Transverse colon (tissue), 4 donors: ENCODE measurements at regions not wholly inside any gene's neighbourhood (a gene's known extent, or its start where the extent isn't known, plus 50 kb on each side); places are given as distances from the start of the nearest gene placed in this dataset.

Experiments used
- DNase-seq: peaks from one replicate; pipeline ENCODE4 v3.0.0-alpha.2; 2019
- H3K27ac ChIP-seq, 4 donors: fragments of 200-600 bp; sonication (generic); 2 replicates each; pipeline ENCODE4 v1.5.1; 2016 to 2018; ENCODE audit warnings: inconsistent platforms in 4 of 4
- H3K27me3 ChIP-seq: fragments of 200-600 bp; sonication (generic); 2 replicates; pipeline ENCODE4 v1.5.1; 2017; ENCODE audit warnings: inconsistent platforms
- H3K36me3 ChIP-seq, 4 donors: fragments of 200-600 bp; sonication (generic); 2 replicates each; pipeline ENCODE4 v1.5.1; 2017 to 2019; ENCODE audit warnings: inconsistent platforms in 4 of 4
- H3K4me1 ChIP-seq, 4 donors: fragments of 200-600 bp; sonication (generic); 2 replicates each; pipeline ENCODE4 v1.5.1; 2017 to 2020; ENCODE audit warnings: inconsistent platforms in 4 of 4
- H3K4me3 ChIP-seq, 4 donors: fragments of 200-600 bp; sonication (generic); 1 replicate in 1 of 4; 2 replicates in 3 of 4; pipeline versions ENCODE4 v1.5.1 to v1.6.1; 2017 to 2019; ENCODE audit warnings: inconsistent platforms in 4 of 4
- H3K9me3 ChIP-seq, 2 donors: fragments of 200-600 bp; sonication (generic); 2 replicates each; pipeline ENCODE4 v1.5.1; 2017 to 2019; ENCODE audit warnings: inconsistent platforms in 2 of 2
- EP300 ChIP-seq: sonication (generic); formaldehyde crosslinking; IDR thresholded peaks from one replicate; pipeline ENCODE4 v1.6.1; 2017; ENCODE audit warnings: antibody characterized with exemption, low read depth
- POLR2A ChIP-seq: fragments of 450-650 bp; IDR thresholded peaks from one replicate; pipeline ENCODE4 v1.6.1; 2016; ENCODE audit warnings: antibody characterized with exemption, mild to moderate bottlenecking, moderate library complexity
- POLR2AphosphoS5 ChIP-seq, 3 donors: sonication (generic); formaldehyde crosslinking; IDR thresholded peaks; one replicate each; pipeline ENCODE4 v1.6.1; 2016; ENCODE audit warnings: antibody characterized with exemption in 3 of 3
- WGBS, 2 donors: methylation state at CpG; one replicate each; pipeline ENCODE4 v1.1.5; 2018; ENCODE audit warnings: low coverage in 1 of 2; 5-methylcytosine and 5-hydroxymethylcytosine counted together
- in situ Hi-C, 4 donors: fragments of 200-750 bp; cut with MboI; loops; one replicate each; pipeline versions ENCODE4 v1.15.0 to v1.15.1; 2017; ENCODE audit warnings: low sequenced_read_pairs in 3 of 4, low pct_ligation_motif_present in 1 of 4, low pct_unique_long_range_greater_than_20kb in 1 of 4
- intact Hi-C: fragments of 100-400 bp; cut with DNase I; formaldehyde crosslinking; loops from one replicate; pipeline ENCODE4 v1.15.1; 2023; ENCODE audit warnings: low total_unique reads
- TF ChIP-seq, protein P1 (sequence below), 5 experiments: fragments of 200-600 bp in 3 of 5; fragments of 450-650 bp in 2 of 5; sonication (generic) in 3 of 5; IDR thresholded peaks; 1 replicate in 2 of 5; 2 replicates in 3 of 5; pipeline ENCODE4 v1.5.1; 2016 to 2017; ENCODE audit warnings: antibody characterized with exemption in 5 of 5, inconsistent platforms in 3 of 5, mild to moderate bottlenecking in 2 of 5, moderate library complexity in 1 of 5

DNA sequence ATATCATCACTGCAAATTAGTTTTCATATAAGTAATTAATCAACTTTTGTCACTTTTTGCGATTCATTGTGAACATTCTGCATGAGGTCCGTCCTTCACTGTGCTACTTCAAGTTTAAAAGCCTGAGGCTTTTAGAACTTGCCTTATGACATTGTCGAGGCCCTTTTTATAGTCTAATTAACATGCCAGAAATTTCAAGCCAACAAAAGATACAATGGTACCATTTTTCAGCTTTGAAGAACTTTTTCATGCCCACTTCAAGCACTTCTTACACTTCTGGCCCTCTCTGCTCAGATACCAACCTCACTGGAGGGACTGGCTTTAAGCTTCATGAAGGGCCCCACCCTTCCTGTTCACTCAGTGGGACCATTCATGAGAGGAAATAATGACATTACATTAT lies 323.1 kb downstream of the TPBG start:
- TF ChIP-seq POLR2A (no peak), EP300 (no peak), POLR2AphosphoS5 (IDR thresholded peaks at IDR 0.05) (no peak)
- TF ChIP-seq, protein P1, sequence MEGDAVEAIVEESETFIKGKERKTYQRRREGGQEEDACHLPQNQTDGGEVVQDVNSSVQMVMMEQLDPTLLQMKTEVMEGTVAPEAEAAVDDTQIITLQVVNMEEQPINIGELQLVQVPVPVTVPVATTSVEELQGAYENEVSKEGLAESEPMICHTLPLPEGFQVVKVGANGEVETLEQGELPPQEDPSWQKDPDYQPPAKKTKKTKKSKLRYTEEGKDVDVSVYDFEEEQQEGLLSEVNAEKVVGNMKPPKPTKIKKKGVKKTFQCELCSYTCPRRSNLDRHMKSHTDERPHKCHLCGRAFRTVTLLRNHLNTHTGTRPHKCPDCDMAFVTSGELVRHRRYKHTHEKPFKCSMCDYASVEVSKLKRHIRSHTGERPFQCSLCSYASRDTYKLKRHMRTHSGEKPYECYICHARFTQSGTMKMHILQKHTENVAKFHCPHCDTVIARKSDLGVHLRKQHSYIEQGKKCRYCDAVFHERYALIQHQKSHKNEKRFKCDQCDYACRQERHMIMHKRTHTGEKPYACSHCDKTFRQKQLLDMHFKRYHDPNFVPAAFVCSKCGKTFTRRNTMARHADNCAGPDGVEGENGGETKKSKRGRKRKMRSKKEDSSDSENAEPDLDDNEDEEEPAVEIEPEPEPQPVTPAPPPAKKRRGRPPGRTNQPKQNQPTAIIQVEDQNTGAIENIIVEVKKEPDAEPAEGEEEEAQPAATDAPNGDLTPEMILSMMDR (IDR thresholded peaks at IDR 0.05): no peak
- H3K4me3 ChIP-seq: no peak overlapping the region
- DNase-seq: no peak
- no peak overlapping the region for H3K27ac ChIP-seq
- H3K4me1 ChIP-seq: peaks cover 0 to under 1% (median 0%) of the 10 kb centered on the region in 4 donors
- in situ Hi-C loops (no loop called here), intact Hi-C loops (no loop called here)
- H3K36me3 ChIP-seq: no peaks in the 10 kb centered on the region
- WGBS, 2 donors: 74 to 82% methylated on average over 3 of the region's 3 CpGs
- H3K27me3 ChIP-seq: no peaks in the 10 kb centered on the region
- no peaks in the 10 kb centered on the region for H3K9me3 ChIP-seq

DNA sequence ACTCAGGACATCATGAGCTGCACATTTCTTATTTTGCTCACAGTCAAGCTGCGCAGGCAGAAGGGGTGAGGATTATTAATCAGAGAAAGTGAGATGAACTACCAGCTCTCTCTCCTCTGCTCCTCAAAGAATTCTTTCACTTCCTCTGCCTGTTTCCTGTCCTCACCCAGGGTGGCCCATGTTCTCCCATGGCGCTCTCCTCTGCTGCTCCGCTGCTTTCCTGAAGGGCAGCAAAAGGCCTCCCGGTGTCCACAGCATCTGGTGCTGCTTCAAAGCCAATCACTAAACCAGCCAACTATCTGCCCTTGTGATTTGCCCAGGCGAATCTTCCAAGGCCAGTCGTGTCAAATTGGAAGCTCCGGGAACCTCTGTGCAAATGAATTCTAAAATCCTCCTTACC lies 324.2 kb downstream of the TPBG start:
- H3K27me3 ChIP-seq: no peaks in the 10 kb centered on the region
- WGBS, 2 donors: 60 to 84% methylated on average over 1 to 7 of the region's 7 CpGs
- in situ Hi-C loops: no loop called here
- DNase-seq: no peak
- intact Hi-C loops: no loop called here
- H3K4me1 ChIP-seq: peaks cover 0 to 8% (median 3%) of the 10 kb centered on the region in 4 donors
- no peak overlapping the region for H3K4me3 ChIP-seq
- H3K27ac ChIP-seq: no peak overlapping the region
- H3K36me3 ChIP-seq: no peaks in the 10 kb centered on the region
- no peaks in the 10 kb centered on the region for H3K9me3 ChIP-seq
- TF ChIP-seq POLR2AphosphoS5 (IDR thresholded peaks at IDR 0.05) (no peak), EP300 (no peak), POLR2A (no peak)
- TF ChIP-seq, protein P1 (IDR thresholded peaks at IDR 0.05): no peak

DNA sequence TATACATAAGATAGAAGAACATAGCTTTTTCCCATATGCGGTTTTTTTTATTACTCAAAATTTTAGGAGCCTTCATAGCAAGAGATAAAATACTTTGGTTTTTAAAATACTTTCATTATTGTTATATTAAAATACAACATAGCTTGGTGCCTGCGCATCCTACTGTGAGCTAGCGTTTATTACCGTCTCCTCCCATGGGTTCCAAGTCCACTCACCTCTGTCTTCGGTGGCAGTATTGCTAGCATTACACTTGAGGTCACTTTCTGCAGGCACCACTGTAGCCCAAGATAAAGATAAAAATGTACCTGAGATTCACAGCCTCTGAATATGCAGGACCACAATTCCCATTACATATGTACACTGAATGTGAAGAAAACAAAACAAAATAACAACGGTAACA lies 326.7 kb downstream of the TPBG start:
- TF ChIP-seq, protein P1 (IDR thresholded peaks at IDR 0.05): no peak
- no peak for TF ChIP-seq EP300
- TF ChIP-seq POLR2AphosphoS5 (IDR thresholded peaks at IDR 0.05): no peak
- TF ChIP-seq POLR2A: no peak
- intact Hi-C loops: no loop called here
- WGBS, 2 donors: 60 to 70% methylated on average over 6 of the region's 6 CpGs
- H3K36me3 ChIP-seq: no peaks in the 10 kb centered on the region
- H3K4me1 ChIP-seq: peaks cover 0 to 8% (median 3%) of the 10 kb centered on the region in 4 donors
- in situ Hi-C loops: no loop called here
- H3K27ac ChIP-seq: no peak overlapping the region
- no peak overlapping the region for H3K4me3 ChIP-seq
- H3K27me3 ChIP-seq: no peaks in the 10 kb centered on the region
- DNase-seq: no peak
- no peaks in the 10 kb centered on the region for H3K9me3 ChIP-seq

DNA sequence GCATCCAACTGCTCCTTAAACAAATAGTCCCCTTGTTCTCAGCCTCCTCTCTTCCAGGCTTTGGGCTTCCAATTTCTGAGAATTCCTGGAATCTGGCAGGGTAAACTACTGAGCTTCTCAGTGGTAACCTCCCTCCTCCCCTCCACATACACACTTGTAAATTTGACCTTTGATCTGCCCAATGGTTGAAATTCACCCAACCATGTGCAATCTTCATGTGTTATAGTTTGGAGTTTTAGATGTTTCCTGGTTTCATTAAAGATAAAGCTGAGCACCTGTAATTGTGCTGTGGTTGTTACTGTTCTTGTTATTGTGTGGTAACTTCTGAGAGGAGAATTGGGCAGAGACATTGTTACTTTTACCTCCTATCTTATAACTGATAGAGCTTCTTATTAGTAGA lies 328.4 kb downstream of the TPBG start:
- Histone ChIP-seq H3K27ac (no peak overlapping the region), H3K27me3 (no peaks in the 10 kb centered on the region), H3K4me3 (no peak overlapping the region), H3K36me3 (no peaks in the 10 kb centered on the region), H3K4me1 (peaks cover 0 to 8% (median 3%) of the 10 kb centered on the region in 4 donors), H3K9me3 (no peaks in the 10 kb centered on the region)
- intact Hi-C loops: no loop called here
- in situ Hi-C loops: no loop called here
- no peak for DNase-seq
- TF ChIP-seq POLR2A (no peak), EP300 (no peak), POLR2AphosphoS5 (IDR thresholded peaks at IDR 0.05) (no peak)
- TF ChIP-seq, protein P1 (IDR thresholded peaks at IDR 0.05): no peak
